HG02642 (cell line): ENCODE measurements at regions not wholly inside any gene's neighbourhood (a gene's known extent, or its start where the extent isn't known, plus 50 kb on each side); places are given as distances from the start of the nearest gene placed in this dataset.

Source experiments
- ATAC-seq: cut with Tn5 transposase; IDR thresholded peaks from one replicate; pipeline ENCODE4 v1.9.1; 2021; ENCODE audit warnings: mild to moderate bottlenecking; ENCODE audit not compliant: unreplicated experiment, poor library complexity

DNA sequence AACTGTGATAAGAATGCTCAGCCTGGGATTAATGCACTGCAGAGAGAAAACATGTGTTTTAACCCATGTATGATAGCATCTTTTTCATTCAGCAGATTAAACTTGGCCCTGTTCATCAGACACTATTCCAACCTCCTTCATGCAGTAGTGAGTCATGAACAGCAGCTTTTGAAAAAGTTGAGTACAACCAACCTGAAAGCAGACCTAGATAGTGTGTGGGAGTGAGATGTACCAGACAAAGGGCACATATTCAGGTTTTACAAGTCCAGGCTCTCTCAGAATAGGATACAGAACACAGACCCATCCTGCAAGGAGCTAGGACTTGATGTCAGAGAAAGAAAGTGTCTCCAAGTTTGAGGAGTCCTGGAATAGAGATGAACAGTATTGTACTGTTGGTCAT lies 237.3 kb upstream of the STS start:
- no peak for ATAC-seq

DNA sequence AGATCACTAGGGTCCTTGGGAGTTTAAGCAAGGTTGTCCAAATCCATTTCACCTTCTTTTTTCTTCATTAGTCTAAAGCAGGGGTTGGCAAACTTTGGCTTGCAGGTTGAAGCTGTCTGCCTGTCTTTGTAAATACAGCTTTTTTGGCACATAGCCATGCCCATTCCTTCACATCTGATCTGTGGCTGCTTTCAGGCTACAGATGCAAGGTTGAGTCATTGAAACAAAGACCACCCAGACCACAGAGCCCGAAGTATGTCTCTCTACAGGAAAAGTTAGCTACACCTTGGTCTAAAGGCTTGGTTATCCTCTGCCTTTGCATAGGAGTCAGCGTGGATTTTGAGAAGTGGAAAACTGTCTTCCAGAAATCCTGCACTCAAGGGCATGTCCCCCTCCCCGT lies 238.1 kb upstream of the STS start:
- ATAC-seq: no peak

DNA sequence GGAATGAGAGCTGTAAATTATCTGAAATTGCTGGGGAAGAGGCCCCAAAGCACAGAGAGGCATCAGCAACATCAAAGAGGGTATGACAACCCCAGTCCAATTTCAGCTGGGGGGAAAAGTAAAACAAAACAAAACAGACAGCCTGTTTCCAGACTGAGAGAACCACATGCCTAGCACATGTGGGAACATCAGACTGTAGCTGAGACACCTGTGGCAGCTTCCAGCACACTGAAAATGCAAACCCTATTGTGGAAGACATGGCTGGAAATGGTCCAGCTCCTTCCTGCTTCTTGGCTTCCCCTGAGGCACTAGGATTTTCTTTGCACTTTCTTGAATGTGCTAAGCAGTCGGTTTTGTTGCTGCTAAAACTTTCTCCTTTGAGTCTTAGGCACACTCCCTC lies 240.9 kb upstream of the STS start:
- ATAC-seq: no peak

DNA sequence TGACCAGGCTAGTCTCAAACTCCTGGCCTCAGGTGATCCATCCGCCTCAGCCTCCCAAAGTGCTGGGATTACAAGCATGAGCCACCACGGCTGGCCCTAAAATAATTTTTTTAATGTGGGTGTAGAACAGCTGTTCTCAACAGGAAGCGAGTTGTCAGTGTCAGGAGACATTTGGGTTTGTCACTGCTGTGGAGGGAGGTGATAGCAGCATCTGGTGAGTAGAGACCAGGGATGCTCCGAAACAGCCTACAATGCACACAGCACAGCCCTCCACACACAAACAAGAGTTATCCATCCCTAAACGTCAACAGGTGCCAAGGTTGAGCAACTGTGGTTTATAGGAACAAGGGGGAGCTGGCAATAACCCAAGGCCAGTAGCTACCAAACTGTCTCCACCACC lies 243.4 kb upstream of the STS start:
- no peak for ATAC-seq

DNA sequence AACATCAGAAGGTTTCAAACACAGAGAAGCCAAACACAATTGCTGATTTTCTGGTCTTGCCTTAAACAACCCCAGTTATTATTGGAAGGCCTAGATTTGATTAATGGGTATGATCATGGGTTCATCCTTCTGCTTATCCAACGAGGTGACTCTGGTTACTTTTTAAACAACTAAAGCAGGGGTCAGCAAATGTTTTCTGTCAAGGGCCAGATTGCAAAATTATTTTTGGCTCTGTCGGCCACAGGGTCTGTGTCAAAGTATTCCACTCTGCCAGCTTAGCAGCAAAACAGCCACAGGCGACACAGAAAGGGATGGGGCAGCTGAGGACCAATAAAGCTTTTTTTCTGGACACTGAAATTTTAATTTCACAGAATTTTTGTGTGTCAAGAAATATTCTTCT lies 249.1 kb upstream of the STS start:
- no peak for ATAC-seq

DNA sequence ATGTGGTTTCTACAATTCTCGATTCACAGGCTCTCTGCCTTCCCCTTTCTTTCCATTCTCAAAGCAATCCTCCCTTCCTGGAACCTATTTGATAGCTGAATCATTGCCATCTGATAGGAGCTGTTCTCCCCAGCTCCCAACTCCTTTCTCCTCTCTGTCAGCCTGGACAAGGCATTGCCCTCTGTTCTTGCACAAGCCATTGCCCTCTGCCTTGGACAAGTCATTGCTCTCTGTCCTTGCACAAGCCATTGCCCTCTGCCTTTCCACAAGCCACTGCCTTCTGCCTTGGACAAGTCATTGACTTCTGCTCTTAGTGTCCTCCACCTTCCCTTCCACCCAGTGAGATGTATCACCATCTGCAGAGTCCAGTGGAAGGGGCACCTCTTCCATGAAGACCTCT lies 256.1 kb upstream of the STS start:
- ATAC-seq: no peak

DNA sequence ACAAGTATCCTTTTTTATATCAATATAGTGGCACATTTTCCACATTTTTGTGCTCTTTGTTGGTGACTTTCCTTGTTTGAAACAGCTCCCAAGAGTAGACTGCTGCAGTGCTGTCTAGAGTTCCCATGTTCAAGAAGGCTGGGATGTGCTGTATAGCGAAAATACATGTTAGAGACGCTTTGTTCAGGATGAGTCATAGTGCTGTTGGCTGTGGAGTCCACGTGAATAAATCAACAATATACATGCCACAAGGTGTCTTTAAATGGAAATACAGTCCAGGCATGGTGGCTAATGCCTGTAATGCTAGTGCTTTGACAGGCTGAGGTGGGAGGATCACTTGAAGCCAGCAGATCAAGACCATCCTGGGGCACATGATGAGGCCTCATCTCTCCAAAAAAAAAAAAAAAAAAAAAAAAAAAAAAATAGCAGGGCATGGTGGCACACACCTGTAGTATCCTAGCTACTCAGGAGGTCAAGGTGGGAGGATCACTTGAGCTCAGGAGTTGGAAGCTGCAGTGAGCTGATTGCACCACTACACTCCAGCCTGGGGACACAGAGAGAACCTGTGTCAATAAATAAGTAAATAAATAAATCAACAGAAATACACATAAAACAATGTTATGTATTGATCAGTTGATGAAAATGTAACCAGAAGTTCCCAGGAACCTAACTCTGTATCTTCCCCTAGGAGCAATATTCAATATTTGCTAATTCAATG lies 256.8 kb upstream of the STS start:
- ATAC-seq: no peak

DNA sequence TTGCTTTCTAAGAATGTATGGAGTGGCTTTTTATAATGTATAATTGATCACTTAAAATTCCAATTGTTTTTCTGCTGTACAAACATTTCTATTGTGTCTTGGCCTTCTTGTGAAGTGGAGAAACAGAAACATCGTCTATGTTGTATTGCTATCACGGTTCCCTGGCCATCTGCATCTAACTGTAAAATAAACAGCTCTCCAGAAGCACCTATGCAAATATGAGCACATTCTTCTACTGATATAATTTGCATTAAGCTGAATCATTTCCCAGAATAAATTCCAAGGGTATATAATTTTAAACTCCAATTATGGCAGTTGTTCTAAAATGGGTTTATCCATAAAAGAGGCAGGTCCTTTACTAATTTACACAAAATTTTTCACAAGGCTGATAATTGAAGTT lies 261.6 kb upstream of the STS start:
- no peak for ATAC-seq

DNA sequence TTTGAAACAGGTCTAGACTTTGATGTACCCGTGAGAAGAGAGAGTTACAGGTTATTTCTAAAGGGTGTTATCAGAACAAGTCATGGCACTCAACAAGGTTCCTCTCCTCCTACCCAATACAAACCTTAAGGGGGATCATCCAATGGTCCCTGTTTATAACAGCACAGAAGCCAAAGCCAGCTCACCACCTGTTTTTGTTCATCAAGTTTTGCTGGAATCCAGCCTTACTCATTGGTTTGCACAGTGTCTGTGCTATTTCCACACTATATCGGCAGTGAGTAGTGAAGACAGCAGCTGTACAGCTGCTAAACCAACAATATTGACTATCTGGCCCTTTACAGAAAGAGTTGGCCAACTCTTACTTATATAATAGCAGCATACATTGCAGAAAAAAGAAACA lies 262.1 kb upstream of the STS start:
- ATAC-seq: no peak

DNA sequence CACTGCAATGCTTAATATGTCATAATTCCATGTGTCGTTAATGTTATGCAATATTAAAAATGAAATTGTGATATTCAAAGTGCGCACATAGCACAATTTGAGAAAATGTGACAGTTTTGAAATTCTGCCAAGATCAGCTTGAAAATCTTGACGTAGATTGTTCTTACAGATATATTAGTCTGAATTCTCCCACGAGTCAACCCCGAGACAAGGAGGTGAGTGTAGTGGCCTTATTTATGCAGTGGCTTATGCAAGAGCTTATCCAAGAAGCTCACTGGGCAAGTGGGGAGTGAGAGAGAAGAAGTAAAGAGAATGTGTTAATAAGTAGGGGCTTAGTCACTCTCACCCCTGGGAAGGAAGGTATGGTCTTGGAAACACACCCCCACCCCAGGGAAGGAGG lies 286.1 kb upstream of the STS start:
- ATAC-seq: no peak

DNA sequence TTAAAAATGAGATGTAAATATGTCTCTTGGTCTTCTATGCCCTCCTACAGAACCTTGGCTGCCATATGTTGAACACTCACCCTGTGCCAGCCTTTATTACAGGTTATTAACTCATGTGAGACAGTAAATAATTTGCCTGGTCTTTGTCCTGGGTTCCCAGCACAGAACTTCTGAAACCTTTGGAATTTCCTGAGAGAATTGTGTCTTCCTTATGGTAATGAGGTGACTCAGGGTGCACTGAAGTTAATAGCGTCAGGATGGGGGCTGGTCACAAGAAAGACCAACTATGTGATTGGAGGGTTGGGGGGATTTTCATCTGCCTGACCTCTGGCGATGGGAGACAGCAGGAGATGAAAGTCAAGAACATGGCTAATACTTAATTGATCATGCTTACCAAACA lies 289.8 kb upstream of the STS start:
- ATAC-seq: no peak

DNA sequence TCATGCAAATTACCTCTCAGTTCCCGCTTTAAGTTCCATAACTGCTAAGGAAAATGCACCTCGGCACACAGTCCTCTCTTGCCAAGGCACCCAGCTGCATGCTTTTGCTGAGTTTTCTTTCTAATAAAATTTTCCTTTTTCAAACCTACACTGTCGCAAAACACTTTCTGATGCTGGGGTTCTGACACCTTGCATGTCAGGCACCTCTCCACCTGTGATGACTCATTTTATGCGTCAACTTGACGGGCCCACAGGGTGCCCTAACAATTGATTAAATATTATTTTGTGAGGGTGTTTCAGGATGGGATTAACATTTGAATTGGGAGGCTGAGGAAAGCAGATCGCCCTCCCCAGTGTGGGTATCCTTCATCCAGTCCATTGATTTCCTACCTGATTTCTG lies 291.0 kb upstream of the STS start:
- no peak for ATAC-seq

DNA sequence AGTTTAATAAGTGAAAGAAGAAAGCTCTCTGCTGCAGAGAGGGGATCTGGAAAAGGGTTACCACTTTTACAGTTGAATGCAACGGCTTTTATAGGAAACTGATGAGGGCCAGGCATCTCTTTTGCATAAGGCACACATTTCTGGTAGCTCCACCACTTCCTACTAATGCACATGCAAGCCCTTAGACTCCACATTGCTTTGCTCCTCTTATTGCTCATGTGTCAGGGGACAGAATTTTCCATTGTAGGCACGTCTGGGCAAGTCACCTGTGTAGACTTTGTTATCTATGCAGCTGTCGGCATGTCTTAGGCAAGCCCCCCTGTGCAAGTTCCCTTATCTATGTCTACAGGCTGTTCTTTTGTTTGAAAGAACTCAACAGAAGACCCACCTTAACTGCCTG lies 294.6 kb upstream of the STS start:
- ATAC-seq: no peak

DNA sequence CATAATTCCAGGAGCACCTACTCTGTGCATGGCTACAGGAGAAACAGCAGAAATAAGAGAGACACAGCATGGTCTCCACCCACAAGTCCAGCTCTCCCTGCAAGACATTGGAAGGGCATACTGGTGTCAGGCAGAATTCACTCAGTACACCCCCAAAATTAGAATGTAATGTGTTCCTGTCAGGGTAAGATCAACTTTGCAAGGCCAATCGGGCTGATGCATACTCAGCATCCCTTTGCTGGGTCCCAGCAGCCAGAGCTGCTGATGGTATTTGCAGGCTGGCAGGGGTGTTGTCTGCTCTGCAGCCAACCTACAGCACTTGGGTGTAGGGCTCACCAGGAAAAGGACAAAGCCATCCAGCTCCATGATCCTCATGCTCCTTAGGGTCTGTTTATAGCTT lies 295.4 kb upstream of the STS start:
- no peak for ATAC-seq

DNA sequence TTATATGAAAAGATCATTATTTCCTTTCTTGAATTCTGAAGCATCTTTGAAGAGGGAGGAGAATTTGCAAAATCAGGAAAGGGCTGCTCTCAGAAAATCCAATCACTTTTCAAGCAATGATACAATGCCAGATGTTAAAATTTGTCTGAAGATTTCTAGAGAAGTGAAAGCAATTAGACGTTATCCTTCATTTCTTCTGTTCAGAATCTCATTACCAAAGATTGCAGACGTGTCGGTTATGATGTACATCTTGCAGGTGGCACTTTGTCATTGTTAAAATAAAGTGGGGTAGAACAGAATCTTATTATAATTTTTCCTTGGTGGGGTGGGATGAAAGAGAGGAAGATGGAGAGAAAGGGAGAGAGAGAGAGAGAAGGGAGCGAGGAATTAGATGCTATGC lies 296.4 kb upstream of the STS start:
- no peak for ATAC-seq

DNA sequence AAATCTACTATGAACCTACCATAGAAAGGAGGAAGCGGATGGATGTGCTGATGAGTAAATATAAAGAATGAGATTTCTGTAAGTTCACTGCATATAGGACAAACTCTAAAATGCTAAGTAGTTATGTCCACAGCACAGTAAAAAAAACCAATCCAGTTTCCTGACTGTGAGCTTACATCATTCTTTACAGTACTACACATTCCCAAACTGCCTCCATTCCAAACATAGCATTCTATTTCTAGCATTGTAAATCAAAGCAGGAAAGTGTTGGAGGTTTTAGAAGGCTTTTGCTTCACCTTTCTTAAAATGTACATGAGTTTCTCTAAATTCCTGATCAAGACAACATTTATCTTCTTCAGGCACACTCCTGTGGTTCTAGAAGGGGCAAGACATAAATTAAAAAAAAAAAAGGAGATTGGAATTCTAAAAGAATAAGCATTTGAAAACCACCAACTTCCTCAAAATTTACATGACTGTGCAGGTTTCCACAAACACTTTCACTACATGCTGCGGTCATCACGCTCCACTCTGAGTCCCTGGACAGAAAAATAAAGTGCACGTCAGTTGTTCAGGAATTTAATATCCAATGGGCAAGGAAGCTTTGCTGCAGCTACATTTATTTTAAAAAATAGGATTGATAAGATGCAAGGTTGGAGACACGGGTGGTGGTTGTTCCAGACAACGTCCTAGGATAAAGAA lies 297.6 kb upstream of the STS start:
- ATAC-seq: no peak

DNA sequence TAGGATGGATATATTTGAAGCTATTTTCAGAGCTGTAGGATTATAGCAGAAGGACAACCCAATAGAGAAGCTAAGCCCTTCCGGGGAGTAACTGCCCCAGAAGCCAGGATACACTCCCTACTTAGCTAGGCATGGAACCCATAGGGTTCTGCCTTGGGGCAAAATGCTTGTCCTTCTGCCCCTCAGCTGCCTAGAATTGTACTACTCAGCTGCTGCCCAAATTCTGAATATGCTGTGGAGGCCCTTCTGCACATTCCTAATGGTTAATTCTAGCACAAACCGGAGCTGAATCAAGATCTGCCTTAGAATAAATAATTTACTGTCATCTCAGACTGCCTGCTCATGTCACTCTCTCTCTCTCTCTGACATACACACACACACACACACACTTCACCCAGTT lies 297.7 kb upstream of the VCX3A start:
- ATAC-seq: no peak

DNA sequence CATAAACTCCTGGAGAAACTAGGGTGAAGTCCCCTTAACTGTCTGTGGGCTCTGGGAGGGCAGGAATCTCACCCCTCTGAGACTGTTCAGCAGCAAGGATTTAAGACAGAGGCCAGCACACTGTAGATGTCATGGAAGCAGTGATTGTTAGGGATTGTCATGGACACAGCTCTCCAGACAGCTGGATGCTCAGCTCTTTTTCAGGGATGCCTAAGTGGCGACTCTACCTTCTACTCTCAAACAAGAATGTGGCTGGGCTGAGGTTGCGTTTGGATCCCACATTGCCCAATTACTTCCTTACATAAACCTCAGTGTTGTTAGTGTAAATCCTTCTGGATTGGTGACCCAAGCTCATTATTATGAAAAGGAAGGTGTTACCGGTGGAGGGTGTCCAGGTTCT lies 291.9 kb upstream of the VCX3A start:
- no peak for ATAC-seq

DNA sequence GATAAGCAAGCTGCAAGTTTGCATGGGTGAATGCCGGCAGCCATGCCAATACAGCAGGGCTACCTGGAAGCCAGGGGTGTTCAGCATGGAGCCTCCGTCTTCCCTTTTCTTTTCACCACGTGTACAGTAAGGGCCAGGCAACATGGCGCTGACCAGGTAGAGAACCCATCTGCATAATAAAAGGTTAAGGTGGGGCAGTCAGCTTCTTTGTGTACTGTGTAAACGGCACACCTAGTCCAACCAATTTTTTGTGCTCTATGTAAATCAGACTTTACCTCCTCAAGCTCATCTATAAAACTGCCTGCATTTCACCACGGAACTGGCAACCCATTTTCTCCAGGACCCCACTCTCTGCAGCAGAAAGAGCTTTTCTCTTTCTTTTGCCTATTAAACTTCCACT lies 286.8 kb upstream of the VCX3A start:
- ATAC-seq: no peak

DNA sequence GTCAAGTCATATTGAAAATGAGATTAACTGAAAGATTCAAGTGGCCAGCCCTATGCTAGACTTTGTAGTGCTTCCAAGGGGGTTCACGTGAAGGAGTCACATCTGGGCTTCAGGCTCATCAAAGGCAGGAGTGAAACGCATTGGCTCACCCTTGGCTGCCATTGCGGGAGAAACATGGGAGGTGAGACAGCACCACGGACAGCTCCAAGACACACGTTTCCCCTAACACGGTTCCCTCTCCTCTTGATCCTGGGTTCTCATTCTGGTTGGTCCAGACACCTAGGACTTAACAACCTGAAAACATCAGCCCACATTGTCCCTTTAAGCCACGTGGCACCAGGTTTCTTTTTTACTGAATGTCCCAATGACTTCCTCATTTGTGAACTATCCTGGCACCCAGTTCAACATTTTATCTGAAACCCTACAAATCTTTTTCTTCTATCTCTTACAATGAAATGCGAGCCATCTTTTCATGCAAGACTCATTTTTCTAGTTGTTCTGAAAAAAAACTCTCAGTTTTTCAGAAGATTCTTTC lies 279.0 kb upstream of the VCX3A start:
- ATAC-seq: no peak

DNA sequence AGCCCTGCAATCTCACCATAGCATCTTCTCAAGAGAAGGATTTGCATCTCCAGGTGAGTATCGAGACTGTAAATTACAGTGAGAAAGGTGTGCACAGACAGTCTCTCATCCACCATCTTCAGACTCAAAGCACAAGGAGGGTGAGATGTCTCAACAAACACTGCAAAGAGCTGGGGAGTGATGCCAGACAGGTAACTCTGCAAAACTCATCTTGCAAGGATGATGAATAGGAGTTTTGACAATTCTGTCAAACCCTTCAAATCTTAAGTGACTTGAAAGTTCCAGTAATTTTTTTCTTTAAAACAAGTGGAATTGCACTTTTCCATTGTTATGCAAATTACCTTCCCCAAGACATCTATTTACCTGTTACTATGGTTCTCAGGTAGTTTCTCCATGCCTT lies 277.2 kb upstream of the VCX3A start:
- no peak for ATAC-seq

DNA sequence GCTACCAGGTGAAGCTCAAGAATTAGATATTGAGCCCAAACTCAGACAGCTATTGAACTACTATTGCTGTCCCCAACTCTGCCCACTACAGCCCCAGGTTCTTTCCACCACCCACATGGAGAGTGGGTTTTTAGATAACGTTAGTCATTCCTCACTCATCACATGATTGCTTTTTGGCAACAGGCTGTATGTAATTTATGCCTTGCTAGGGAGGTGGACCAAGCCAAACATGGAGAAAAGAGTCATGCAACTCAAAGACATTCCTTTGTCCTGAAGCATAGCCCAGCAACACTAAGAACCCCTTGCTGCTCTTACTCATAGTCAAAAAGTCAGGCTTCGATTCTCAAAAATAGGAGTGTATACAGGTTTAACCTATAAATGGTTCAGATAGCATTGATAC lies 275.9 kb upstream of the VCX3A start:
- no peak for ATAC-seq
